Vagina (tissue), 2 donors: ENCODE measurements at regions not wholly inside any gene's neighbourhood (a gene's known extent, or its start where the extent isn't known, plus 50 kb on each side); places are given as distances from the start of the nearest gene placed in this dataset.

ENCODE experiments used
- POLR2A ChIP-seq, 2 donors: fragments of 450-650 bp; IDR thresholded peaks; one replicate each; pipeline ENCODE4 v1.6.1; 2017; ENCODE audit warnings: antibody characterized with exemption in 2 of 2, mild to moderate bottlenecking in 2 of 2, moderate library complexity in 2 of 2
- POLR2AphosphoS5 ChIP-seq, 2 donors: sonication (generic); formaldehyde crosslinking; IDR thresholded peaks; one replicate each; pipeline ENCODE4 v1.9.0; 2017; ENCODE audit warnings: antibody characterized with exemption in 2 of 2, mild to moderate bottlenecking in 2 of 2, low read depth in 1 of 2; ENCODE audit not compliant: insufficient read depth in 1 of 2

GRCh38 chr2:157058161-157058560, 199.3 kb upstream of the GALNT5 start:
- TF ChIP-seq POLR2AphosphoS5 (IDR thresholded peaks at IDR 0.05; ENCODE audit: insufficient read depth in 1 of 2, low read depth in 1 of 2) (no peak), POLR2A (IDR thresholded peaks at IDR 0.05) (no peak)
